ENCODE measurements at regions not wholly inside any gene's neighbourhood (a gene's known extent, or its start where the extent isn't known, plus 50 kb on each side); places are given as distances from the start of the nearest gene placed in this dataset.

- TF ChIP-seq CSDC2 (CRISPR knock-in tag; IDR thresholded peaks at IDR 0.05) = no peak
- TF ChIP-seq OSR1 (CRISPR knock-in tag; IDR thresholded peaks at IDR 0.05) = no peak
- no peak for TF ChIP-seq RARB (CRISPR knock-in tag; IDR thresholded peaks at IDR 0.05)
- no peak for TF ChIP-seq ARNTL (CRISPR knock-in tag; IDR thresholded peaks at IDR 0.05; ENCODE audit: borderline replicate concordance, low read depth)
- TF ChIP-seq ESRRG (CRISPR knock-in tag; IDR thresholded peaks at IDR 0.05) = no peak
- TF ChIP-seq ZNF8 (CRISPR knock-in tag; IDR thresholded peaks at IDR 0.05) = no peak
- no peak for TF ChIP-seq ZNF565 (CRISPR knock-in tag; conservative IDR thresholded peaks at IDR 0.05; ENCODE audit: low read depth)
- TF ChIP-seq TSHZ2 (CRISPR knock-in tag; IDR thresholded peaks at IDR 0.05) = no peak
- no peak for TF ChIP-seq BACH2 (CRISPR knock-in tag; IDR thresholded peaks at IDR 0.05; ENCODE audit: borderline replicate concordance)
- TF ChIP-seq PATZ1 (CRISPR knock-in tag; IDR thresholded peaks at IDR 0.05; ENCODE audit: borderline replicate concordance) = no peak
- no peak for TF ChIP-seq CSRNP3 (CRISPR knock-in tag; IDR thresholded peaks at IDR 0.05)
- no peak for TF ChIP-seq SNAI2 (CRISPR knock-in tag; IDR thresholded peaks at IDR 0.05)
- TF ChIP-seq ISL1 (CRISPR knock-in tag; IDR thresholded peaks at IDR 0.05) = no peak
- no peak for TF ChIP-seq CREB5 (CRISPR knock-in tag; IDR thresholded peaks at IDR 0.05; ENCODE audit: low read depth)
- no peak for TF ChIP-seq ZC3H10 (CRISPR knock-in tag; IDR thresholded peaks at IDR 0.05)
- TF ChIP-seq TOX (CRISPR knock-in tag; IDR thresholded peaks at IDR 0.05; ENCODE audit: borderline replicate concordance) = no peak
- TF ChIP-seq PPARA (CRISPR knock-in tag; IDR thresholded peaks at IDR 0.05; ENCODE audit: borderline replicate concordance) = no peak
These were observed 140.1 kb upstream of the ABCA1 start for GRCh38 chr9:105067895-105068580.

GRCh38 chr9:105069285-105069684, 141.3 kb upstream of the ABCA1 start:
- no peak for TF ChIP-seq ISL1 (CRISPR knock-in tag; IDR thresholded peaks at IDR 0.05)

More at GRCh38 chr9:105067895-105068580, 140.1 kb upstream of the ABCA1 start:
- ATAC-seq = no peak

GRCh38 chr9:105069696-105070095, 141.7 kb upstream of the ABCA1 start:
- TF ChIP-seq ZNF70 (CRISPR knock-in tag; IDR thresholded peaks at IDR 0.05) (no peak), ZNF8 (CRISPR knock-in tag; IDR thresholded peaks at IDR 0.05) (no peak), ARNTL (CRISPR knock-in tag; IDR thresholded peaks at IDR 0.05; ENCODE audit: borderline replicate concordance, low read depth) (no peak), CSRNP3 (CRISPR knock-in tag; IDR thresholded peaks at IDR 0.05) (no peak), PPARA (CRISPR knock-in tag; IDR thresholded peaks at IDR 0.05; ENCODE audit: borderline replicate concordance) (no peak), PATZ1 (CRISPR knock-in tag; IDR thresholded peaks at IDR 0.05; ENCODE audit: borderline replicate concordance) (no peak), TSHZ2 (CRISPR knock-in tag; IDR thresholded peaks at IDR 0.05) (no peak), BACH2 (CRISPR knock-in tag; IDR thresholded peaks at IDR 0.05; ENCODE audit: borderline replicate concordance) (no peak)
- no peak for ATAC-seq

More at GRCh38 chr9:105069285-105069684, 141.3 kb upstream of the ABCA1 start:
- no peak for ATAC-seq
